ENCODE measurements at regions not wholly inside any gene's neighbourhood (a gene's known extent, or its start where the extent isn't known, plus 50 kb on each side); places are given as distances from the start of the nearest gene placed in this dataset.

- TF ChIP-seq CTCF (IDR thresholded peaks at IDR 0.05) = no peak
- TF ChIP-seq POLR2A (IDR thresholded peaks at IDR 0.05) = no peak
Observed at GRCh38 chr1:70552662-70553566, 141.8 kb downstream of the CTH start.

All from adrenal gland (tissue), 5 donors.